ENCODE measurements at regions not wholly inside any gene's neighbourhood (a gene's known extent, or its start where the extent isn't known, plus 50 kb on each side); places are given as distances from the start of the nearest gene placed in this dataset.

DNA sequence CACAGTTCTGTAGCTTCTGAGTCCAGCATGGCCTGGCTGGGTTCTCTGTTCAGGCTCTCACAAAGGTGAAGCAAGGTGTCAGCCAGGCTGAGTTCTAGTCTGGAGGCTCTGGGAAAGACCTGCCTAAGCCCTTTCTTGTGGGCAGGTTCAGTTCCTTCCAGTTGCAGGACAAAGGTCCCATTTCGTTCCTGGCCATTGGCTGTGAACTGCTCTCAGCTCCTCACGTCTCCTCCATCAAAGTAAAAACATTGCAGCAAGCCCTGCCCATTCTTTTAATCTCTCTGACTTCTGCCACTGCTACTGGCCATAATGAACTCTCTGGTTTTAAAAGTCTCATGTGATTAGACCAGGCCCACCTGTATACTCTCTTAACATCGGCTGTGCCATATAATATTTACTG, 61.6 kb upstream of the BARX1 start:
- no peaks in the 10 kb centered on the region for H3K36me3 ChIP-seq
- TF ChIP-seq POLR2AphosphoS5 (IDR thresholded peaks at IDR 0.05) (no peak), POLR2A (IDR thresholded peaks at IDR 0.05) (no peak), EP300 (IDR thresholded peaks at IDR 0.05) (no peak)
- TF ChIP-seq, protein P1, sequence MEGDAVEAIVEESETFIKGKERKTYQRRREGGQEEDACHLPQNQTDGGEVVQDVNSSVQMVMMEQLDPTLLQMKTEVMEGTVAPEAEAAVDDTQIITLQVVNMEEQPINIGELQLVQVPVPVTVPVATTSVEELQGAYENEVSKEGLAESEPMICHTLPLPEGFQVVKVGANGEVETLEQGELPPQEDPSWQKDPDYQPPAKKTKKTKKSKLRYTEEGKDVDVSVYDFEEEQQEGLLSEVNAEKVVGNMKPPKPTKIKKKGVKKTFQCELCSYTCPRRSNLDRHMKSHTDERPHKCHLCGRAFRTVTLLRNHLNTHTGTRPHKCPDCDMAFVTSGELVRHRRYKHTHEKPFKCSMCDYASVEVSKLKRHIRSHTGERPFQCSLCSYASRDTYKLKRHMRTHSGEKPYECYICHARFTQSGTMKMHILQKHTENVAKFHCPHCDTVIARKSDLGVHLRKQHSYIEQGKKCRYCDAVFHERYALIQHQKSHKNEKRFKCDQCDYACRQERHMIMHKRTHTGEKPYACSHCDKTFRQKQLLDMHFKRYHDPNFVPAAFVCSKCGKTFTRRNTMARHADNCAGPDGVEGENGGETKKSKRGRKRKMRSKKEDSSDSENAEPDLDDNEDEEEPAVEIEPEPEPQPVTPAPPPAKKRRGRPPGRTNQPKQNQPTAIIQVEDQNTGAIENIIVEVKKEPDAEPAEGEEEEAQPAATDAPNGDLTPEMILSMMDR (IDR thresholded peaks at IDR 0.05), result no peak
- H3K4me3 ChIP-seq, result no peak overlapping the region
- H3K9me3 ChIP-seq, result no peaks in the 10 kb centered on the region
- no peak for DNase-seq
- WGBS, 5 donors, result 63 to 83% (median 71%) methylated on average over 3 of the region's 3 CpGs
- no peaks in the 10 kb centered on the region for H3K27me3 ChIP-seq
- intact Hi-C loops (cut with DNase I; ENCODE audit: low total_unique reads), result no loop called here
- peaks cover 0 to 32% (median 14%) of the 10 kb centered on the region in 4 donors for H3K4me1 ChIP-seq
- no peak overlapping the region for H3K27ac ChIP-seq

DNA sequence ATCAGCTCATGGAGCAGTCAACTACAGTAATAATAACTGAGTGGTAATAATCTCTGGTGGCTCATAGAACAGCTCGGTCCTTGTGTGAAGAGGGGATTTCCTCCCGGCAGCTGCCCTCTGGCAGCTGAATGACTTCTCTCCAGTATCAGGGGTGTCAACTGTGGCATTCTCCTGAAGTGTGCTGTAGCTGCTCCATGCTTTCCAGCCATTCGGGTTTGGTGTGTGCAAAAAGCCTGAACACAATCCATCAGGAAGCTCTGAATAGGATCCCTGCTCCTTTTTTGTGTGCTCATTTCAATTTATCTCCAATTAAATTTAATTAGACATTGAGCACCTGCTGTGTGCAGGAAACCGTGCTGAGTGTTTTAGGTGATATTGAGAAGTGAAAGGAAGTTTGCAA, 59.8 kb upstream of the BARX1 start:
- WGBS, 5 donors, result 56 to 68% (median 63%) methylated on average over 4 of the region's 4 CpGs
- intact Hi-C loops (cut with DNase I; ENCODE audit: low total_unique reads), result no loop called here

GRCh38 chr9:94014066-94014654, 59.0 kb upstream of the BARX1 start:
- Histone ChIP-seq H3K4me1 (peaks cover 6 to 38% (median 20%) of the 10 kb centered on the region in 4 donors), H3K9me3 (no peaks in the 10 kb centered on the region), H3K36me3 (no peaks in the 10 kb centered on the region), H3K4me3 (no peak overlapping the region), H3K27ac (no peak overlapping the region), H3K27me3 (no peaks in the 10 kb centered on the region)
- TF ChIP-seq POLR2A (IDR thresholded peaks at IDR 0.05) (no peak), EP300 (IDR thresholded peaks at IDR 0.05) (no peak), POLR2AphosphoS5 (IDR thresholded peaks at IDR 0.05) (no peak)
- TF ChIP-seq, protein P1 (IDR thresholded peaks at IDR 0.05), result peak in 4 of 7 experiments; percentile 48 to 61 (median 52)
- intact Hi-C loops (cut with DNase I; ENCODE audit: low total_unique reads), result no loop called here
- 40 to 68% (median 53%) methylated on average over 1 of the region's 1 CpG for WGBS, 5 donors
- DNase-seq, result peak in 1 of 2 donors; percentile 51

More for the DNA sequence above, 59.8 kb upstream of the BARX1 start:
- no peaks in the 10 kb centered on the region for H3K9me3 ChIP-seq
- H3K4me1 ChIP-seq, result peaks cover 6 to 45% (median 22%) of the 10 kb centered on the region in 4 donors
- TF ChIP-seq POLR2AphosphoS5 (IDR thresholded peaks at IDR 0.05) (no peak), POLR2A (IDR thresholded peaks at IDR 0.05) (no peak), EP300 (IDR thresholded peaks at IDR 0.05) (no peak)
- TF ChIP-seq, protein P1 (IDR thresholded peaks at IDR 0.05), result no peak
- no peaks in the 10 kb centered on the region for H3K27me3 ChIP-seq
- no peak for DNase-seq
- H3K27ac ChIP-seq, result no peak overlapping the region
- H3K4me3 ChIP-seq, result no peak overlapping the region
- H3K36me3 ChIP-seq, result no peaks in the 10 kb centered on the region

DNA sequence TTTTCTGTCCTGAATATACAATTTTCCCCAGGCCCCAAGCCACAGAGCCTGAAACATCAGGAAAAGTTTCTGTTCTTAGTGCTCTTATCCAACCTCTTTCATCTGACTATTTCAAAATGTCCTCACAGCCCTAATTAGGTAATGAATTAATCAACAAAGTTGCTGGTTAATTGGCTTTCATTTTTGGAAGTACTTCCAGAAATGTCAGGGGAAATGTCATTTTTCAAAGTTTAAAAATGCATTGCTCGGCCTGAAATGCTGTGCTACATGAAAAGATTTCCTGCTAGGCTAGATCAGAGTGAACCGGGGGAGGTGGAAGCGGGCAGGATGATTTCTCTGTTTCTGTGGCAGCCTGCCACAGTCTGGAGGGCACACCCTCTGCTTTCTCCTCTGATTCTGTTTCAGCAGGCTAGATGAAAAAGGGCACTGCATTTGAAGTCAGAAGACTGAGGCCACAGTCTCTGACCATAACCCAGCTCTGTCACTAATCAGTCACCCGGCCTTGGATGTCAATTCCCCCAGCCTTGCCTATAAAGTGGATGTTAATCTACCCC, 55.9 kb upstream of the BARX1 start:
- intact Hi-C loops (cut with DNase I; ENCODE audit: low total_unique reads), result no loop called here
- Histone ChIP-seq H3K9me3 (no peaks in the 10 kb centered on the region), H3K27ac (peak overlapping the region in 4 of 5 donors; percentile 15 to 54 (median 48)), H3K36me3 (no peaks in the 10 kb centered on the region), H3K27me3 (no peaks in the 10 kb centered on the region), H3K4me1 (peaks cover 0 to 16% (median 11%) of the 10 kb centered on the region in 4 donors), H3K4me3 (no peak overlapping the region)
- TF ChIP-seq POLR2AphosphoS5 (IDR thresholded peaks at IDR 0.05) (peak in 1 of 3 donors; percentile 11), EP300 (IDR thresholded peaks at IDR 0.05) (no peak)
- peak; percentile 41 to 65 for DNase-seq
- WGBS, 5 donors, result 18 to 38% (median 27%) methylated on average over 4 of the region's 4 CpGs

All from stomach (tissue), 8 donors.